Fibroblast of lung (primary cell): ENCODE measurements at regions not wholly inside any gene's neighbourhood (a gene's known extent, or its start where the extent isn't known, plus 50 kb on each side); places are given as distances from the start of the nearest gene placed in this dataset.
"Not testable (repeated sequence)": the region's sequence is repeated elsewhere in the genome, so short reads cannot be mapped to it uniquely, and the experiment has no call there.

Experiments
- DNase-seq, 2 donors: peaks; one replicate each; pipeline versions ENCODE4 v3.0.0 to v3.0.0-alpha.2; 2010; ENCODE audit warnings: low read depth in 2 of 2
- H2AFZ ChIP-seq: 2 replicates; pipeline ENCODE4 v1.5.1; 2012; ENCODE audit warnings: low read length, control low read depth, inconsistent platforms
- H3K27ac ChIP-seq: 2 replicates; pipeline ENCODE4 v1.5.1; 2011; ENCODE audit warnings: low read length, control low read depth; ENCODE audit not compliant: insufficient read depth
- H3K27me3 ChIP-seq: 2 replicates; pipeline ENCODE4 v1.5.1; 2011; ENCODE audit warnings: mild to moderate bottlenecking, low read length; ENCODE audit not compliant: control insufficient read depth, insufficient read depth
- H3K36me3 ChIP-seq: 2 replicates; pipeline ENCODE4 v1.5.1; 2011; ENCODE audit warnings: low read length; ENCODE audit not compliant: control insufficient read depth, insufficient read depth
- H3K4me1 ChIP-seq: 2 replicates; pipeline ENCODE4 v1.5.1; 2011; ENCODE audit warnings: low read length; ENCODE audit not compliant: control insufficient read depth, insufficient read depth; ENCODE audit errors: extremely low read depth
- H3K4me2 ChIP-seq: 2 replicates; pipeline ENCODE4 v1.5.1; 2011; ENCODE audit warnings: low read length, control low read depth; ENCODE audit not compliant: insufficient read depth; ENCODE audit errors: extremely low read depth
- H3K4me3 ChIP-seq, 4 experiments: fragments of 200-600 bp in 1 of 4; sonication (generic) in 1 of 4; replicated peaks in 1 of 4; 2 replicates each; pipeline ENCODE4 v1.5.1; 2011 to 2016; ENCODE audit warnings: low read length in 4 of 4, low read depth in 3 of 4, mild to moderate bottlenecking in 3 of 4, control low read depth in 2 of 4, inconsistent platforms in 1 of 4, mixed read lengths in 1 of 4; ENCODE audit not compliant: insufficient read depth in 1 of 4; ENCODE audit errors: control extremely low read depth in 1 of 4
- H3K79me2 ChIP-seq: 2 replicates; pipeline ENCODE4 v1.5.1; 2012; ENCODE audit warnings: mild to moderate bottlenecking, low read length, inconsistent platforms; ENCODE audit not compliant: control insufficient read depth, insufficient read depth
- H3K9ac ChIP-seq: 2 replicates; pipeline ENCODE4 v1.5.1; 2011; ENCODE audit warnings: mild to moderate bottlenecking, low read length, control low read depth; ENCODE audit not compliant: insufficient read depth
- H3K9me3 ChIP-seq: 2 replicates; pipeline ENCODE4 v1.5.1; 2012; ENCODE audit warnings: low read depth, low read length; ENCODE audit not compliant: control insufficient read depth, insufficient read depth
- H4K20me1 ChIP-seq: 2 replicates; pipeline ENCODE4 v1.5.1; 2011; ENCODE audit warnings: low read length; ENCODE audit not compliant: control insufficient read depth, insufficient read depth; ENCODE audit errors: extremely low read depth
- EZH2 ChIP-seq: IDR thresholded peaks from 2 replicates; pipeline ENCODE4 v1.5.1; 2012; ENCODE audit warnings: low read length, control low read depth, mild to moderate bottlenecking; ENCODE audit errors: missing control alignments
- TF ChIP-seq, protein P1 (sequence below), 2 donors: IDR thresholded peaks in 1 of 2; conservative IDR thresholded peaks in 1 of 2; 1 replicate in 1 of 2; 2 replicates in 1 of 2; pipeline ENCODE4 v1.5.1; 2011 to 2012; ENCODE audit warnings: low read length in 2 of 2, control low read depth in 1 of 2, inconsistent platforms in 1 of 2, low read depth in 1 of 2, mild to moderate bottlenecking in 1 of 2

DNA sequence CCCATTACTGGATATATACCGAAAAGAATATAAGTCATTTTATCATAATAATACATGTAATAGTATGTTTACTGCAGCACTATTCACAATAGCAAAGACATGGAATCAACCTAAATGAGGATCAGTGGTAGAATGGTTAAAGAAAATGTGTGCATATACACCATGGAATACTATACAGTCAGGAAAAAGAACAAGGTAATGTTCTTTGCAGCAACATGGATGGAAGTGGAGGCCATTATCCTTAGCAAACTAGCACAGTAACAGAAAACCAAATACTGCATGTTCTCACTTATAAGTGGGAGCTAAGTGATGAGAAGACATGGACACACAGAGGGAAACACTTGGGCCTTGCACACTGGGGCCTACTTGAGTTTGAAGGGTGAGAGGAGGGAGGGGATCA lies 207.4 kb upstream of the APOOL start:
- Histone ChIP-seq H3K27ac (no peak overlapping the region), H2AFZ (no peak overlapping the region), H3K4me3 (no peak overlapping the region), H3K4me1 (no peaks in the 10 kb centered on the region), H3K27me3 (no peaks in the 10 kb centered on the region), H3K79me2 (no peaks in the 10 kb centered on the region), H3K9ac (no peak overlapping the region), H3K9me3 (no peaks in the 10 kb centered on the region), H3K4me2 (no peak overlapping the region), H3K36me3 (no peaks in the 10 kb centered on the region), H4K20me1 (no peaks in the 10 kb centered on the region)
- TF ChIP-seq EZH2 = no peak
- TF ChIP-seq, protein P1, sequence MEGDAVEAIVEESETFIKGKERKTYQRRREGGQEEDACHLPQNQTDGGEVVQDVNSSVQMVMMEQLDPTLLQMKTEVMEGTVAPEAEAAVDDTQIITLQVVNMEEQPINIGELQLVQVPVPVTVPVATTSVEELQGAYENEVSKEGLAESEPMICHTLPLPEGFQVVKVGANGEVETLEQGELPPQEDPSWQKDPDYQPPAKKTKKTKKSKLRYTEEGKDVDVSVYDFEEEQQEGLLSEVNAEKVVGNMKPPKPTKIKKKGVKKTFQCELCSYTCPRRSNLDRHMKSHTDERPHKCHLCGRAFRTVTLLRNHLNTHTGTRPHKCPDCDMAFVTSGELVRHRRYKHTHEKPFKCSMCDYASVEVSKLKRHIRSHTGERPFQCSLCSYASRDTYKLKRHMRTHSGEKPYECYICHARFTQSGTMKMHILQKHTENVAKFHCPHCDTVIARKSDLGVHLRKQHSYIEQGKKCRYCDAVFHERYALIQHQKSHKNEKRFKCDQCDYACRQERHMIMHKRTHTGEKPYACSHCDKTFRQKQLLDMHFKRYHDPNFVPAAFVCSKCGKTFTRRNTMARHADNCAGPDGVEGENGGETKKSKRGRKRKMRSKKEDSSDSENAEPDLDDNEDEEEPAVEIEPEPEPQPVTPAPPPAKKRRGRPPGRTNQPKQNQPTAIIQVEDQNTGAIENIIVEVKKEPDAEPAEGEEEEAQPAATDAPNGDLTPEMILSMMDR (conservative IDR thresholded peaks at IDR 0.05 in 1 of 2, IDR thresholded peaks at IDR 0.05 in 1 of 2; ENCODE audit: low read depth in 1 of 2, low read length in 2 of 2) = no peak
- no peak for DNase-seq

DNA sequence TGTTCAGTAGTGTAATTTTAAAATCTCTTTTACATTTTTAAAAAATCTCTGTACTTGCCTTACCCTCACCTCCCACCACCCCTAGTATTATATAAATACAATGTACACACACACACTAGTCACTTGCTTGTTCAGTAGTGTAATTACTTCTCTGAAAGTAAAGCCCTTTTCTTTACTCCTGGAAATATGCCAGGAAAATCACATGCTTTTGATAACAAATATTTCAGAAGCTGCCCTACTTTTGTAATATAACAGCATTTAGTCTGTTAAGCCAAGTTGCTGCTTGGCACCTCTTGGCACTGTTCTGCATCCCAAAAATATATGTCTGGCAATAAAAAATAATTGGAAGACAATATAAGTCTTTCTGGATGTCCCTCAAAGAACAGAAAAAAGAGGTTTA lies 172.8 kb upstream of the APOOL start:
- Histone ChIP-seq H3K4me1 (no peaks in the 10 kb centered on the region), H3K36me3 (no peaks in the 10 kb centered on the region), H4K20me1 (no peaks in the 10 kb centered on the region), H3K9ac (no peak overlapping the region), H3K27ac (no peak overlapping the region), H3K9me3 (no peaks in the 10 kb centered on the region), H3K4me3 (no peak overlapping the region), H2AFZ (no peak overlapping the region), H3K79me2 (no peaks in the 10 kb centered on the region), H3K4me2 (no peak overlapping the region), H3K27me3 (no peaks in the 10 kb centered on the region)
- no peak for DNase-seq
- no peak for TF ChIP-seq EZH2
- TF ChIP-seq, protein P1 (conservative IDR thresholded peaks at IDR 0.05 in 1 of 2, IDR thresholded peaks at IDR 0.05 in 1 of 2; ENCODE audit: low read depth in 1 of 2, low read length in 2 of 2) = no peak

DNA sequence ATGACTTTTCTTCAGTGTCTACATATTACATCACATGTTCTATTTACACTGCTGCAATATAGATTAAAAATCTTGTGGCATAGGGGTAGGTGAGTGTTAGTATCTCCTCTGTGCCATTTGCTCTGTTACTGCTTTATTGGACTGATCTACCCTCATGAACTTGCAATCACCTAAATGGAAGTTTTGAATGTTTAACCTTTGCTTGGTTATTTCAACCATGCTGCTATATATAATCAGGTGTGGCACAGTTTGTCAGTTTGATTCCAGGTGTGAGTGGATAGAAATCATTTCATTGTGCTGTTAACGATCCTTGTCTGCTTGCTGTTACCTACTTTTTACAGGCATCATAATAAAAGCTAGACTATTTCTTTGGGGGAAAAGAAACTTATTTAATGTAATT lies 157.1 kb upstream of the APOOL start:
- H3K9me3 ChIP-seq, H2AFZ ChIP-seq, H3K27me3 ChIP-seq, H3K4me2 ChIP-seq, H3K36me3 ChIP-seq, H3K9ac ChIP-seq, H3K4me1 ChIP-seq, H4K20me1 ChIP-seq, H3K27ac ChIP-seq, H3K79me2 ChIP-seq, DNase-seq, H3K4me3 ChIP-seq: not testable (repeated sequence)

DNA sequence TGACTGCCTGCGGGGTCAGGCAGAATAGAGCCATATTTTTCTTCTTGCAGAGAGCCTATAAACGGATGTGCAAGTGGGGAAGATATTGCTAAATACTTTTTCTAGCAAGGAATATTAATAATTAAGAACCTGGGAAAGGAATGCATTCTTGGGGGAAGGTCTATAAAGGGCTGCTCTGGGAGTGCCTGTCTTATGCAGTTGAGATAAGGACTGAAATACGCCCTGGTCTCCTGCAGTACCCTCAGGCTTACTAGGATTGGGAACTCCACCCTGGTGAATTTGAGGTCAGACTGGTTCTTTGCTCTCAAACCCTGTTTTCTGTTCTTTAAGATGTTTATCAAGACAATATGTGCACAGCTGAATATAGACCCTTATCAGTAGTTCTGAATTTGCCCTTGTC lies 152.5 kb upstream of the APOOL start:
- H3K79me2 ChIP-seq, H3K36me3 ChIP-seq, H3K4me1 ChIP-seq, H4K20me1 ChIP-seq, H3K27me3 ChIP-seq, H3K4me3 ChIP-seq, DNase-seq, H3K9me3 ChIP-seq, H3K27ac ChIP-seq, H3K4me2 ChIP-seq, H3K9ac ChIP-seq, H2AFZ ChIP-seq: not testable (repeated sequence)

DNA sequence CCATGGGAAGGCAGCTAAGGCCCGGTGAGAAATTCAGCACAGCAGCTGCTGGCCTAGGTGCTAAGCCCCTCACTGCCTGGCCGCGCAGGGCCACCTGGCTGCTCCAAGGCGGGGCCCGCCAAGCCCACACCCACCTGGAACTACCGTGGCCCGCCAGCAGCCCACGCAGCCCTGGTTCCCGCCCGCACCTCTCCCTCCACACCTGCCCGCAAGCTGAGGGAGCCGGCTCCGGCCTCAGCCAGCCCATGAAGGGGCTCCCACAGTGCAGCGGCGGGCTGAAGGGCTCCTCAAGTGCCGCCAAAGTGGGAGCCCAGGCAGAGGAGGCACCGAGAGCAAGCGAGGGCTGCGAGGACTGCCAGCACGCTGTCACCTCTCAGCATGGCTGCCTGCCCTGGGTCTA lies 146.9 kb upstream of the APOOL start:
- not testable (repeated sequence) for H2AFZ ChIP-seq, H3K27me3 ChIP-seq, H4K20me1 ChIP-seq, H3K4me3 ChIP-seq, H3K9me3 ChIP-seq, H3K36me3 ChIP-seq, H3K9ac ChIP-seq, H3K4me1 ChIP-seq, DNase-seq, H3K4me2 ChIP-seq, H3K27ac ChIP-seq, H3K79me2 ChIP-seq

DNA sequence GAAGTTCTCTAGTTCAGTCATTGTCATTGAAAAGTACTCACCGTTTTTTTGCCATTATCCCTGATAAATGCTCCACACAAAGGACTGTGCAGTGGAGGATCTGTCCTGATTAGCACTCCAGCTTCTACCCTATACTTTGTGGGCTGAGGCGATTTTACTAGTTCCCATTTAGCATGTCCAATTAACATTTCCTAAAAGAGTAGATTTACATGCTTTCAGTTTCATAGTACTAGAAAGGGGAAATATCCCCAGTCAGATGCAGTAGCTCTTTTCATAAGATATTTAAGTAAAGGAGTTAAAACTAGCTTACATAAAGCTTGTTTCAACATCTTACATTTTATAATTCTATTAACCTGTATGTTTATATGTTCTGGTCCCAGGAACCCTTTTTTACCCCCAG lies 144.9 kb upstream of the APOOL start:
- not testable (repeated sequence) for H3K27me3 ChIP-seq, H3K27ac ChIP-seq, H3K79me2 ChIP-seq, H3K9ac ChIP-seq, H3K4me2 ChIP-seq, H3K4me3 ChIP-seq, DNase-seq, H4K20me1 ChIP-seq, H2AFZ ChIP-seq, H3K9me3 ChIP-seq, H3K4me1 ChIP-seq, H3K36me3 ChIP-seq
